ENCODE measurements at regions not wholly inside any gene's neighbourhood (a gene's known extent, or its start where the extent isn't known, plus 50 kb on each side); places are given as distances from the start of the nearest gene placed in this dataset.
"Not testable (repeated sequence)": the region's sequence is repeated elsewhere in the genome, so short reads cannot be mapped to it uniquely, and the experiment has no call there.

DNA sequence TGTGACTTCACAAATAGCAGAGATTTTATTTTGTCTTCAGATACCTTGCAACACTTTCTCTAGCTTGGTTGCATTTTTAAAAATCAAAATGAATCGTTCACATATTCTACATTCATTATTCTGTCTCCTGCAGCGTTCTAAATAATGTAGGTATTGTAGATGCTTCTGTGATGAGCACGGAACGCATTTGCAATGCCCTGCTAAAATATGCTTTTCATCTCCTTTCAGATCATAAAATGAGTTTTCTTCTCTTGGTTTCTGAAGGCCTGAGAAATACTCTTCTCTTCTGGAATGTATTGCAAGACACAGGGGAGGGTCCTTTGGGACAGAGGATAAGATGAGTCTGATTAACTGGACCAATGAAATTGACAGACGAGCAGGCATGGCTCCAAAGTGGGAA is 390.7 kb downstream of the PREX1 start:
- H3K27ac ChIP-seq (ENCODE audit: low read depth in 1 of 2, low read length in 2 of 2), result no peak overlapping the region
- H3K4me3 Mint-ChIP-seq, result no peak overlapping the region
- 57% methylated on average over 1 of the region's 5 CpGs for WGBS (ENCODE audit: insufficient coverage)

DNA sequence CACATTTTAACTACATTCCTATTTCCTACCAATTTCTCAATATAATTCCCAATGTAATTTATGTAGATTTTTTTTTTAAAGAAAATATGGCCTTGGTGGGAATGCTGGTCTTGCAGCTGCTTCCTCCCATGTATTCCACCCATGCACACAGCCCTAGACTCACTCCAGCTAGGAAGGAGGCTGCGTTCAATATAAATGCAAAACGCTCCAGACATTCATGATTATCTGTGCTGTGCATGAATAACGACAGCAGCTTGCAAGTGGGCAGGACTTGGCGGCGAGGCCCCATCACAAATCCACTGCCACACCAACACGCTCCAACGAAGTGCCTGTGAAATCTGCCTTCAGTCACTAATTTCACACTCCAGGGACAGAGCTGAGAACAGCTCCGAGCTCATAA is 391.2 kb downstream of the PREX1 start:
- H3K9ac ChIP-seq (ENCODE audit: insufficient read depth, low read length, poor library complexity, severe bottlenecking); H4K20me1 ChIP-seq (ENCODE audit: insufficient read depth, low read length); H3K4me1 ChIP-seq (ENCODE audit: control insufficient read depth in 1 of 2, insufficient read depth in 2 of 2, low read length in 2 of 2); DNase-seq; H3K36me3 Mint-ChIP-seq; H2AFZ ChIP-seq (ENCODE audit: insufficient read depth, low read depth, low read length, poor library complexity, severe bottlenecking); H3K4me3 ChIP-seq (replicated peaks in 1 of 3; ENCODE audit: low read depth in 2 of 3, low read length in 3 of 3); H3K4me3 Mint-ChIP-seq; H3K27me3 ChIP-seq (ENCODE audit: control insufficient read depth in 2 of 2, insufficient read depth in 2 of 2, low read length in 2 of 2); H3K27me3 Mint-ChIP-seq (ENCODE audit: low read depth in 3 of 3); H3K27ac ChIP-seq (ENCODE audit: low read depth in 1 of 2, low read length in 2 of 2); H3K27ac Mint-ChIP-seq; H3K4me1 Mint-ChIP-seq; H3K79me2 ChIP-seq (ENCODE audit: insufficient read depth, low read length); H3K4me2 ChIP-seq (replicated peaks; ENCODE audit: extremely low read depth, low read length, poor library complexity, severe bottlenecking); H3K36me3 ChIP-seq (replicated peaks in 1 of 2; ENCODE audit: control insufficient read depth in 1 of 2, insufficient read depth in 2 of 2, low read length in 2 of 2); intact Hi-C loops (cut with micrococcal nuclease): not testable (repeated sequence)
- 96% methylated on average over 3 of the region's 8 CpGs for WGBS (ENCODE audit: insufficient coverage)
- peaks cover 8 to 14% of the 10 kb centered on the region in 2 donors for H3K9me3 ChIP-seq (replicated peaks in 1 of 2; ENCODE audit: control insufficient read depth in 1 of 2, insufficient read depth in 1 of 2, low read length in 2 of 2)
- H3K9me3 Mint-ChIP-seq, result peaks cover 2 to 23% (median 10%) of the 10 kb centered on the region in 7 donors

More for the DNA sequence above, 390.7 kb downstream of the PREX1 start:
- intact Hi-C loops (cut with micrococcal nuclease), result no loop called here
- Histone ChIP-seq H3K9me3 (replicated peaks in 1 of 2; ENCODE audit: control insufficient read depth in 1 of 2, insufficient read depth in 1 of 2, low read length in 2 of 2) (peaks cover 2 to 9% of the 10 kb centered on the region in 2 donors), H3K4me3 (replicated peaks in 1 of 3; ENCODE audit: low read depth in 2 of 3, low read length in 3 of 3) (no peak overlapping the region), H3K4me2 (replicated peaks; ENCODE audit: extremely low read depth, low read length, poor library complexity, severe bottlenecking) (no peak overlapping the region), H3K79me2 (ENCODE audit: insufficient read depth, low read length) (no peaks in the 10 kb centered on the region), H3K27me3 (ENCODE audit: control insufficient read depth in 2 of 2, insufficient read depth in 2 of 2, low read length in 2 of 2) (no peaks in the 10 kb centered on the region), H4K20me1 (ENCODE audit: insufficient read depth, low read length) (no peaks in the 10 kb centered on the region), H3K36me3 (replicated peaks in 1 of 2; ENCODE audit: control insufficient read depth in 1 of 2, insufficient read depth in 2 of 2, low read length in 2 of 2) (no peaks in the 10 kb centered on the region), H3K9ac (ENCODE audit: insufficient read depth, low read length, poor library complexity, severe bottlenecking) (no peak overlapping the region), H2AFZ (ENCODE audit: insufficient read depth, low read depth, low read length, poor library complexity, severe bottlenecking) (no peak overlapping the region), H3K4me1 (ENCODE audit: control insufficient read depth in 1 of 2, insufficient read depth in 2 of 2, low read length in 2 of 2) (no peaks in the 10 kb centered on the region)
- TF ChIP-seq, protein P1, sequence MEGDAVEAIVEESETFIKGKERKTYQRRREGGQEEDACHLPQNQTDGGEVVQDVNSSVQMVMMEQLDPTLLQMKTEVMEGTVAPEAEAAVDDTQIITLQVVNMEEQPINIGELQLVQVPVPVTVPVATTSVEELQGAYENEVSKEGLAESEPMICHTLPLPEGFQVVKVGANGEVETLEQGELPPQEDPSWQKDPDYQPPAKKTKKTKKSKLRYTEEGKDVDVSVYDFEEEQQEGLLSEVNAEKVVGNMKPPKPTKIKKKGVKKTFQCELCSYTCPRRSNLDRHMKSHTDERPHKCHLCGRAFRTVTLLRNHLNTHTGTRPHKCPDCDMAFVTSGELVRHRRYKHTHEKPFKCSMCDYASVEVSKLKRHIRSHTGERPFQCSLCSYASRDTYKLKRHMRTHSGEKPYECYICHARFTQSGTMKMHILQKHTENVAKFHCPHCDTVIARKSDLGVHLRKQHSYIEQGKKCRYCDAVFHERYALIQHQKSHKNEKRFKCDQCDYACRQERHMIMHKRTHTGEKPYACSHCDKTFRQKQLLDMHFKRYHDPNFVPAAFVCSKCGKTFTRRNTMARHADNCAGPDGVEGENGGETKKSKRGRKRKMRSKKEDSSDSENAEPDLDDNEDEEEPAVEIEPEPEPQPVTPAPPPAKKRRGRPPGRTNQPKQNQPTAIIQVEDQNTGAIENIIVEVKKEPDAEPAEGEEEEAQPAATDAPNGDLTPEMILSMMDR (IDR thresholded peaks at IDR 0.05), result no peak
- DNase-seq, result no peak
- Mint-ChIP-seq H3K27ac (no peak overlapping the region), H3K36me3 (no peaks in the 10 kb centered on the region), H3K27me3 (ENCODE audit: low read depth in 3 of 3) (peaks cover 1 to 5% (median 5%) of the 10 kb centered on the region in 3 donors), H3K4me1 (no peaks in the 10 kb centered on the region), H3K9me3 (peaks cover 0 to 20% (median 6%) of the 10 kb centered on the region in 7 donors)

Measured in CD14-positive monocyte (primary cell).